ENCODE measurements at regions not wholly inside any gene's neighbourhood (a gene's known extent, or its start where the extent isn't known, plus 50 kb on each side); places are given as distances from the start of the nearest gene placed in this dataset.

- Histone ChIP-seq H3K79me2 (ENCODE audit: insufficient read depth, low read length) (no peaks in the 10 kb centered on the region), H3K9ac (ENCODE audit: low read length) (no peak overlapping the region), H3K27me3 (ENCODE audit: insufficient read depth, low read length) (no peaks in the 10 kb centered on the region), H3K4me3 (ENCODE audit: insufficient read depth, low read depth, low read length) (no peak overlapping the region), H3K9me3 (ENCODE audit: insufficient read depth, low read depth, low read length) (no peaks in the 10 kb centered on the region), H4K20me1 (ENCODE audit: insufficient read depth, low read length) (no peaks in the 10 kb centered on the region), H3K36me3 (ENCODE audit: insufficient read depth, low read length) (no peaks in the 10 kb centered on the region), H3K27ac (ENCODE audit: low read depth, low read length) (no peak overlapping the region), H3K4me1 (ENCODE audit: insufficient read depth, low read length) (no peaks in the 10 kb centered on the region), H3K4me2 (ENCODE audit: low read length) (no peak overlapping the region), H2AFZ (ENCODE audit: low read depth, low read length) (no peak overlapping the region)
- FAIRE-seq (no peak), DNase-seq (ENCODE audit: low read depth) (no peak)
- H3K9me3 Mint-ChIP-seq (ENCODE audit: unreplicated experiment) = peaks cover 6% of the 10 kb centered on the region
- H3K27ac Mint-ChIP-seq (ENCODE audit: unreplicated experiment) = no peak overlapping the region
- H3K4me3 Mint-ChIP-seq (ENCODE audit: unreplicated experiment) = no peak overlapping the region
- H3K4me1 Mint-ChIP-seq (ENCODE audit: low read depth, unreplicated experiment) = no peaks in the 10 kb centered on the region
- H3K27me3 Mint-ChIP-seq (ENCODE audit: low read depth, unreplicated experiment) = no peaks in the 10 kb centered on the region
- TF ChIP-seq EZH2 (IDR thresholded peaks at IDR 0.05; ENCODE audit: insufficient read depth, low read length) = no peak
- TF ChIP-seq CTCF (IDR thresholded peaks at IDR 0.05; ENCODE audit: insufficient read depth, low read depth, low read length) = no peak
- no peaks in the 10 kb centered on the region for H3K36me3 Mint-ChIP-seq (ENCODE audit: low read depth, unreplicated experiment)
Measured at GRCh38 chr7:16099302-16099849, 322.0 kb downstream of the CRPPA start.

- H3K27ac ChIP-seq (ENCODE audit: low read depth, low read length) = no peak overlapping the region
- peaks cover 3% of the 10 kb centered on the region for H3K9me3 Mint-ChIP-seq (ENCODE audit: unreplicated experiment)
- no peak for DNase-seq (ENCODE audit: low read depth)
- no peaks in the 10 kb centered on the region for H3K27me3 Mint-ChIP-seq (ENCODE audit: low read depth, unreplicated experiment)
- no peaks in the 10 kb centered on the region for H3K36me3 Mint-ChIP-seq (ENCODE audit: low read depth, unreplicated experiment)
- H3K4me1 ChIP-seq (ENCODE audit: insufficient read depth, low read length) = no peaks in the 10 kb centered on the region
- no peak overlapping the region for H2AFZ ChIP-seq (ENCODE audit: low read depth, low read length)
- H3K27me3 ChIP-seq (ENCODE audit: insufficient read depth, low read length) = no peaks in the 10 kb centered on the region
- no peaks in the 10 kb centered on the region for H3K79me2 ChIP-seq (ENCODE audit: insufficient read depth, low read length)
- no peak for TF ChIP-seq EZH2 (IDR thresholded peaks at IDR 0.05; ENCODE audit: insufficient read depth, low read length)
- peak; percentile 76 for TF ChIP-seq CTCF (IDR thresholded peaks at IDR 0.05; ENCODE audit: insufficient read depth, low read depth, low read length)
- no peak overlapping the region for H3K4me3 Mint-ChIP-seq (ENCODE audit: unreplicated experiment)
- no peaks in the 10 kb centered on the region for H3K9me3 ChIP-seq (ENCODE audit: insufficient read depth, low read depth, low read length)
- no peaks in the 10 kb centered on the region for H3K36me3 ChIP-seq (ENCODE audit: insufficient read depth, low read length)
- H3K4me2 ChIP-seq (ENCODE audit: low read length) = no peak overlapping the region
- no peaks in the 10 kb centered on the region for H3K4me1 Mint-ChIP-seq (ENCODE audit: low read depth, unreplicated experiment)
- no peak overlapping the region for H3K9ac ChIP-seq (ENCODE audit: low read length)
- no peak overlapping the region for H3K27ac Mint-ChIP-seq (ENCODE audit: unreplicated experiment)
- no peak overlapping the region for H3K4me3 ChIP-seq (ENCODE audit: insufficient read depth, low read depth, low read length)
- no peaks in the 10 kb centered on the region for H4K20me1 ChIP-seq (ENCODE audit: insufficient read depth, low read length)
- FAIRE-seq = no peak
Measured at GRCh38 chr7:16098585-16099179, 322.7 kb downstream of the CRPPA start.

GRCh38 chr7:16098058-16098457, 323.3 kb downstream of the CRPPA start:
- Histone ChIP-seq H3K9ac (ENCODE audit: low read length) (no peak overlapping the region), H3K4me1 (ENCODE audit: insufficient read depth, low read length) (no peaks in the 10 kb centered on the region), H3K36me3 (ENCODE audit: insufficient read depth, low read length) (no peaks in the 10 kb centered on the region), H3K79me2 (ENCODE audit: insufficient read depth, low read length) (no peaks in the 10 kb centered on the region), H3K9me3 (ENCODE audit: insufficient read depth, low read depth, low read length) (no peaks in the 10 kb centered on the region), H4K20me1 (ENCODE audit: insufficient read depth, low read length) (no peaks in the 10 kb centered on the region), H2AFZ (ENCODE audit: low read depth, low read length) (no peak overlapping the region), H3K4me3 (ENCODE audit: insufficient read depth, low read depth, low read length) (no peak overlapping the region), H3K27me3 (ENCODE audit: insufficient read depth, low read length) (no peaks in the 10 kb centered on the region), H3K27ac (ENCODE audit: low read depth, low read length) (no peak overlapping the region), H3K4me2 (ENCODE audit: low read length) (no peak overlapping the region)
- H3K4me1 Mint-ChIP-seq (ENCODE audit: low read depth, unreplicated experiment) = no peaks in the 10 kb centered on the region
- H3K27ac Mint-ChIP-seq (ENCODE audit: unreplicated experiment) = no peak overlapping the region
- H3K9me3 Mint-ChIP-seq (ENCODE audit: unreplicated experiment) = peaks cover 3% of the 10 kb centered on the region
- no peaks in the 10 kb centered on the region for H3K27me3 Mint-ChIP-seq (ENCODE audit: low read depth, unreplicated experiment)
- TF ChIP-seq EZH2 (IDR thresholded peaks at IDR 0.05; ENCODE audit: insufficient read depth, low read length) (no peak), CTCF (IDR thresholded peaks at IDR 0.05; ENCODE audit: insufficient read depth, low read depth, low read length) (no peak)
- no peak for DNase-seq (ENCODE audit: low read depth)
- no peak for FAIRE-seq
- no peak overlapping the region for H3K4me3 Mint-ChIP-seq (ENCODE audit: unreplicated experiment)
- H3K36me3 Mint-ChIP-seq (ENCODE audit: low read depth, unreplicated experiment) = no peaks in the 10 kb centered on the region

Measured in astrocyte (in vitro differentiated cells and primary cell).